Cardiac muscle cell (in vitro differentiated cells and primary cell): ENCODE measurements at regions not wholly inside any gene's neighbourhood (a gene's known extent, or its start where the extent isn't known, plus 50 kb on each side); places are given as distances from the start of the nearest gene placed in this dataset.
A peak's percentile ranks its signal among the peaks of the same experiment; 100 is the strongest.

Experiments
- DNase-seq, 2 donors: peaks; one replicate each; pipeline versions ENCODE4 v3.0.0 to v3.0.0-alpha.2; 2010 to 2017; ENCODE audit warnings: low read depth in 1 of 2, low spot score in 1 of 2
- H3K27ac ChIP-seq: fragments of 200-600 bp; sonication (generic); 2 replicates; pipeline ENCODE4 v1.5.1; 2016
- H3K27me3 ChIP-seq: fragments of 200-600 bp; sonication (generic); 2 replicates; pipeline ENCODE4 v1.6.0; 2016; ENCODE audit warnings: control low read depth
- H3K36me3 ChIP-seq: fragments of 200-600 bp; sonication (generic); 2 replicates; pipeline ENCODE4 v1.5.1; 2016; ENCODE audit warnings: control low read depth
- H3K4me1 ChIP-seq: fragments of 200-600 bp; sonication (generic); 2 replicates; pipeline ENCODE4 v1.8.1; 2017; ENCODE audit warnings: low read depth, mild to moderate bottlenecking, mixed run types
- H3K4me3 ChIP-seq: fragments of 200-600 bp; sonication (generic); 2 replicates; pipeline ENCODE4 v1.5.1; 2016; ENCODE audit warnings: mild to moderate bottlenecking
- H3K9me3 ChIP-seq: fragments of 200-600 bp; sonication (generic); 2 replicates; pipeline ENCODE4 v1.5.1; 2017; ENCODE audit warnings: low read depth, mild to moderate bottlenecking, control low read depth
- TF ChIP-seq, protein P1 (sequence below): IDR thresholded peaks from 2 replicates; pipeline ENCODE4 v1.5.1; 2012; ENCODE audit warnings: low read depth, mild to moderate bottlenecking, low read length

DNA sequence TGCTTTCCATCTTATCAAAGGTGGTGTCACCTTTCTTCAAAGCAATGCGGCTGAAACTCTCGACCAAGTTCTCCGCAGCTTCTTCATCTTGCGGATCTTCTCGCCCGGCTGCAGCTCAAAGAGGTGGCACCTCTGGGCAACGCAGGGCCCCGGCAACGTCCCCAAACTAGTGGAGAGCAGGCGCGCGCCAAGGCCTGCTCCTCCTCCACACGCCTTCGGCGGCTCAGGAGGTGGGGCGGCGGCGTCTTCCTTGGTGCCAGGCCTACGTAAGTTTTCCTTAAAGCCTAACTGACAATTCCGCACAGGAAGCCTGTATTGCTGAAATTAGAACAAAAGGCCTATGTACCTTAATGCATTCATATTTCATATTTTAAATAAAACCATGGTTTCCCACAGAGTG, 112.0 kb downstream of the TMX1 start:
- Histone ChIP-seq H3K36me3 (no peaks in the 10 kb centered on the region), H3K27me3 (no peaks in the 10 kb centered on the region), H3K4me1 (no peaks in the 10 kb centered on the region), H3K27ac (no peak overlapping the region), H3K9me3 (no peaks in the 10 kb centered on the region), H3K4me3 (no peak overlapping the region)
- TF ChIP-seq, protein P1, sequence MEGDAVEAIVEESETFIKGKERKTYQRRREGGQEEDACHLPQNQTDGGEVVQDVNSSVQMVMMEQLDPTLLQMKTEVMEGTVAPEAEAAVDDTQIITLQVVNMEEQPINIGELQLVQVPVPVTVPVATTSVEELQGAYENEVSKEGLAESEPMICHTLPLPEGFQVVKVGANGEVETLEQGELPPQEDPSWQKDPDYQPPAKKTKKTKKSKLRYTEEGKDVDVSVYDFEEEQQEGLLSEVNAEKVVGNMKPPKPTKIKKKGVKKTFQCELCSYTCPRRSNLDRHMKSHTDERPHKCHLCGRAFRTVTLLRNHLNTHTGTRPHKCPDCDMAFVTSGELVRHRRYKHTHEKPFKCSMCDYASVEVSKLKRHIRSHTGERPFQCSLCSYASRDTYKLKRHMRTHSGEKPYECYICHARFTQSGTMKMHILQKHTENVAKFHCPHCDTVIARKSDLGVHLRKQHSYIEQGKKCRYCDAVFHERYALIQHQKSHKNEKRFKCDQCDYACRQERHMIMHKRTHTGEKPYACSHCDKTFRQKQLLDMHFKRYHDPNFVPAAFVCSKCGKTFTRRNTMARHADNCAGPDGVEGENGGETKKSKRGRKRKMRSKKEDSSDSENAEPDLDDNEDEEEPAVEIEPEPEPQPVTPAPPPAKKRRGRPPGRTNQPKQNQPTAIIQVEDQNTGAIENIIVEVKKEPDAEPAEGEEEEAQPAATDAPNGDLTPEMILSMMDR, result no peak
- no peak for DNase-seq

DNA sequence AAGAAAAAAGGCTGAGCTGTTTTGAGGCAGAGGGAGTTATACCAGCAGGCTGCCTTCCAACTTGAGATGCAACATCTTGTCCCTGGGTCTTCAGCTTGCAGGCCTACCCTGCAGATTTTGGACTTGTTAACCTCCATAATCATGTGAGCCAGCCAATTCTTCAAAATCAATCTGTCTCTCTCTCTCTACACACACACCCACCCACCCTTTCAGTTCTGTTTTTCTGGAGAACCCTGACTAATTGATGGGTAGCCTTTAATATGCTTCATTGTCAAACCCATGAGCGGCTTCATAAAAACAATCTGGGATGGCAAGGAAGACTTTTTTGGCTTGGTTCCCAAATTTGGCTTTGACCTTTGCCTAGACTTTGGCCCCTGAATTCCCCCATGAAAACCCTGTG, 113.9 kb downstream of the TMX1 start:
- H3K27me3 ChIP-seq, result no peaks in the 10 kb centered on the region
- H3K9me3 ChIP-seq, result no peaks in the 10 kb centered on the region
- H3K4me1 ChIP-seq, result no peaks in the 10 kb centered on the region
- DNase-seq, result no peak
- no peaks in the 10 kb centered on the region for H3K36me3 ChIP-seq
- H3K27ac ChIP-seq, result no peak overlapping the region
- TF ChIP-seq, protein P1, result no peak
- no peak overlapping the region for H3K4me3 ChIP-seq

DNA sequence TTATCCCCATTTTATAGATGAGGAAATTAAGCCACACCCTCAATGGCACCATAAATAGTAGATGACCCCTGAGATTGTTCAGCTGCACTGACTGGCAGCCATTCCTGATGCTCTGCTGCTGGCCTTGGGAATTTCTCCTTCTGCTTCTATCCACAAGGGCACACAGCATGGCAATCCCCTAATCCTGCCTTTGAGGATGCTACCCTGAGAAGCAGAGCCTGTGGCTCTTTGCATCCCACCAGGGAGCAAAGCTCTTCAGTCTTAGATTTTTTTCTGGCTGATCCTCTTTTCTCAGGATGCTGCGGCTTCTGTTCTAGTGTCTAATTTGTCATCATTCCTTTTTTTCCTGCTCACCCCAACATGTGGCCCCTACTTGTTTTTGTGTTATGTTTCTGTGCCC, 114.8 kb downstream of the TMX1 start:
- no peak overlapping the region for H3K4me3 ChIP-seq
- no peak overlapping the region for H3K27ac ChIP-seq
- TF ChIP-seq, protein P1, result no peak
- H3K4me1 ChIP-seq, result no peaks in the 10 kb centered on the region
- DNase-seq, result no peak
- H3K9me3 ChIP-seq, result no peaks in the 10 kb centered on the region
- H3K27me3 ChIP-seq, result no peaks in the 10 kb centered on the region
- no peaks in the 10 kb centered on the region for H3K36me3 ChIP-seq

DNA sequence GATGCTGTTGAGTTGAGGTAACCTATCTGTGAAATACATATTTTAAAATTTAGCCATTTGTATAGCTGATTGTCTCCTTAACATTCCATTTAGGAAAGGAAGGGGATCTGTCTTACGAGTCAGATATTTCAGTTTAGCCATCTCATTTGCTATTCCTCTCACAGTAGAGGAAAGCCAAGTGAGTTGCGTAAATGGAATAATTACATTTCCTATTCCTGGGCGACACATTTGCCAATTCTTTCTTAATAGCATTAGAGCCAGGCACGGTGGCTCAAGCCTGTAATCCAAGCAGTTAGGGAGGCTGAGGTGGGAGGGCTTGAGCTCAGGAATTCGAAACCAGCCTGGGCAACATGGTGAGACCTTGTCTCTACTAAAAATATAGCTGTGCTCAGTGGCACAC, 116.3 kb downstream of the TMX1 start:
- H3K36me3 ChIP-seq, result no peaks in the 10 kb centered on the region
- TF ChIP-seq, protein P1, result no peak
- H3K27me3 ChIP-seq, result no peaks in the 10 kb centered on the region
- H3K27ac ChIP-seq, result no peak overlapping the region
- DNase-seq, result peak in 1 of 2 donors; percentile 39
- H3K9me3 ChIP-seq, result no peaks in the 10 kb centered on the region
- H3K4me1 ChIP-seq, result no peaks in the 10 kb centered on the region
- no peak overlapping the region for H3K4me3 ChIP-seq

DNA sequence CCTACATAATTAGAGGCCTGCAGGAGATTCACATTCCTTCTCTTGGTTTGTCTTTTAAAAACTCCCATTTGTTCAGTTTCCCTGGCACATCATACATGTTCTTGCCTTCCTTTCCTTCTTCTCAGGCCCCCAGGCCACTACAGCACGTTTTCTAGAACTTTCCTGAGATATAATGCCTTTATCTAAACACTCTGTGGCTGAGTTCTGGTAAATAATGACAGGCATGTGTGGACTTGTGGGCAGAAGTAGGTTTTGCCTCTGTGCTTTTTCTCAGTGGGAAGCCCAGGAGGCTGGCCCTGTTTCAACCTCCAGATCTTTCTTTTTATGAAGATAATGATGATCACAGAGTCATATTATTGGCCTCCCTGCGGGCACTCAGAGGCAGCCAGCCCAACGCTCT, 117.2 kb downstream of the TMX1 start:
- no peaks in the 10 kb centered on the region for H3K9me3 ChIP-seq
- TF ChIP-seq, protein P1, result no peak
- peak in 1 of 2 donors; percentile 38 for DNase-seq
- H3K4me3 ChIP-seq, result no peak overlapping the region
- no peaks in the 10 kb centered on the region for H3K36me3 ChIP-seq
- H3K4me1 ChIP-seq, result no peaks in the 10 kb centered on the region
- no peak overlapping the region for H3K27ac ChIP-seq
- H3K27me3 ChIP-seq, result no peaks in the 10 kb centered on the region

DNA sequence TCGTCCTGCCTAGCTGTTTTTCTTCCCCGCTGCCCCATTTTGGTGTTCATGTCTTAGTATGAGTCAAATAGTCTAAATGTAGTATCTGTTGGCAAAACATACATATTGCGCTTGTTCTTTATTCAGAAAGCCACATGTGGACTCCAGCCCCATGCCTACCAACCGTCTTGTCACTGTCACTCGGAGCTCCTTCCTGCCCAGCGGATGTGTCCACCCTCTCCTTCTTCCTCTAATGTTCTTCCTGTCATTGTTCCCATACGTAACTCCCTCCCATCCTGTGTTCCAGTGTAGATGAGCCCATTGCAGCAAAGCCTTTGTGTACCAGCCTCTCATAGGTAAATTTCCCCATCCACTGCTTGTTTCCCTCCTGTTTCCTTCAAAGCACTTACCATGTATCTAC, 120.5 kb downstream of the TMX1 start:
- DNase-seq, result no peak
- TF ChIP-seq, protein P1, result no peak
- Histone ChIP-seq H3K9me3 (no peaks in the 10 kb centered on the region), H3K27me3 (no peaks in the 10 kb centered on the region), H3K4me3 (no peak overlapping the region), H3K36me3 (no peaks in the 10 kb centered on the region), H3K27ac (no peak overlapping the region), H3K4me1 (no peaks in the 10 kb centered on the region)
